Hepatocyte (in vitro differentiated cells): ENCODE measurements at regions not wholly inside any gene's neighbourhood (a gene's known extent, or its start where the extent isn't known, plus 50 kb on each side); places are given as distances from the start of the nearest gene placed in this dataset.

Source experiments
- EZH2 ChIP-seq: fragments of 200-600 bp; sonication (generic); IDR thresholded peaks from 2 replicates; pipeline ENCODE4 v1.6.1; 2016; ENCODE audit warnings: antibody characterized with exemption, mild to moderate bottlenecking, borderline replicate concordance
- EZH2phosphoT487 ChIP-seq: fragments of 200-600 bp; sonication (generic); IDR thresholded peaks from one replicate; pipeline ENCODE4 v1.6.1; 2018; ENCODE audit warnings: antibody characterized with exemption, mild to moderate bottlenecking, low read depth, moderate library complexity; ENCODE audit not compliant: unreplicated experiment, severe bottlenecking
- TF ChIP-seq, protein P1 (sequence below): fragments of 200-600 bp; sonication (generic); IDR thresholded peaks from 2 replicates; pipeline ENCODE4 v1.5.1; 2016; ENCODE audit warnings: antibody characterized with exemption, mild to moderate bottlenecking; ENCODE audit not compliant: poor library complexity

DNA sequence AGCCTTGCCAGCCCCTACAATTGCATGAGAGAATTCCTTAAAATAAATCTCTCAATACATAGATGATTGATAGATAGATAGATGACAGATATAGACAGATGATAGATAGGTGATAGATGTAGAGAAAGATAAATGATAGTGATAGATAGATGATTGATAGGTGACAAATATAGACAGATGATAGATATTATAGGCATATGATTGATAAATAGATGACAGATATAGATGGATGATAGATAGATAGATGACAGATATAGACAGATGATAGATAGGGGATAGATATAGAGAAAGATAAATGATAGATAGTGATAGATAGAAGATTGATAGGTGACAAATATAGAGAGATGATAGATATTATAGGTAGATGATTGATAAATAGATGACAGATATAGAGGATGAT is 564.6 kb downstream of the ETS1 start:
- TF ChIP-seq, protein P1, sequence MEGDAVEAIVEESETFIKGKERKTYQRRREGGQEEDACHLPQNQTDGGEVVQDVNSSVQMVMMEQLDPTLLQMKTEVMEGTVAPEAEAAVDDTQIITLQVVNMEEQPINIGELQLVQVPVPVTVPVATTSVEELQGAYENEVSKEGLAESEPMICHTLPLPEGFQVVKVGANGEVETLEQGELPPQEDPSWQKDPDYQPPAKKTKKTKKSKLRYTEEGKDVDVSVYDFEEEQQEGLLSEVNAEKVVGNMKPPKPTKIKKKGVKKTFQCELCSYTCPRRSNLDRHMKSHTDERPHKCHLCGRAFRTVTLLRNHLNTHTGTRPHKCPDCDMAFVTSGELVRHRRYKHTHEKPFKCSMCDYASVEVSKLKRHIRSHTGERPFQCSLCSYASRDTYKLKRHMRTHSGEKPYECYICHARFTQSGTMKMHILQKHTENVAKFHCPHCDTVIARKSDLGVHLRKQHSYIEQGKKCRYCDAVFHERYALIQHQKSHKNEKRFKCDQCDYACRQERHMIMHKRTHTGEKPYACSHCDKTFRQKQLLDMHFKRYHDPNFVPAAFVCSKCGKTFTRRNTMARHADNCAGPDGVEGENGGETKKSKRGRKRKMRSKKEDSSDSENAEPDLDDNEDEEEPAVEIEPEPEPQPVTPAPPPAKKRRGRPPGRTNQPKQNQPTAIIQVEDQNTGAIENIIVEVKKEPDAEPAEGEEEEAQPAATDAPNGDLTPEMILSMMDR = no peak
- no peak for TF ChIP-seq EZH2
- no peak for TF ChIP-seq EZH2phosphoT487
